Right lobe of liver (tissue), 6 donors: ENCODE measurements at regions not wholly inside any gene's neighbourhood (a gene's known extent, or its start where the extent isn't known, plus 50 kb on each side); places are given as distances from the start of the nearest gene placed in this dataset.

Source experiments
- ATAC-seq, 4 donors: fragments of 200-7000 bp; cut with Tn5 transposase; one replicate each; pipeline ENCODE4 v1.9.1; 2020; ENCODE audit warnings: mild to moderate bottlenecking in 4 of 4, moderate library complexity in 4 of 4
- DNase-seq, 3 donors: peaks; one replicate each; pipeline ENCODE4 v3.0.0-alpha.2; 2020
- H3K27ac ChIP-seq, 3 donors: fragments of 200-600 bp; one replicate each; pipeline ENCODE4 v1.8.0; 2022
- H3K27me3 ChIP-seq, 2 donors: fragments of 200-600 bp; one replicate each; pipeline ENCODE4 v1.8.0; 2022
- H3K36me3 ChIP-seq, 4 donors: fragments of 200-600 bp; sonication (generic) in 1 of 4; one replicate each; pipeline versions ENCODE4 v1.5.1 to v1.8.0; 2017 to 2022; ENCODE audit warnings: control low read depth in 1 of 4
- H3K4me1 ChIP-seq, 4 donors: fragments of 200-600 bp; sonication (generic) in 1 of 4; one replicate each; pipeline versions ENCODE4 v1.5.1 to v1.8.0; 2017 to 2022; ENCODE audit warnings: control low read depth in 1 of 4
- H3K4me3 ChIP-seq, 3 donors: fragments of 200-600 bp; one replicate each; pipeline ENCODE4 v1.8.0; 2022
- H3K9me3 ChIP-seq, 4 donors: fragments of 200-600 bp; sonication (generic) in 1 of 4; one replicate each; pipeline versions ENCODE4 v1.5.1 to v1.8.0; 2017 to 2022; ENCODE audit warnings: control low read depth in 1 of 4
- POLR2A ChIP-seq: fragments of 450-650 bp; IDR thresholded peaks from one replicate; pipeline ENCODE4 v1.6.1; 2017; ENCODE audit warnings: antibody characterized with exemption, mild to moderate bottlenecking
- WGBS: methylation state at CpG from one replicate; pipeline ENCODE4 v1.1.6; 2018; ENCODE audit warnings: low coverage, low lambda C conversion rate; ENCODE audit not compliant: insufficient coverage; ENCODE audit errors: missing lambda C conversion rate; 5-methylcytosine and 5-hydroxymethylcytosine counted together
- intact Hi-C, 2 donors: fragments of 100-400 bp; cut with DNase I; formaldehyde crosslinking; loops; one replicate each; pipeline versions ENCODE4 v1.11.2 to v1.14.1; 2022
- TF ChIP-seq, protein P1 (sequence below), 4 donors: fragments of 200-600 bp in 3 of 4; fragments of 450-650 bp in 1 of 4; IDR thresholded peaks; one replicate each; pipeline versions ENCODE4 v1.5.1 to v1.8.0; 2016 to 2022; ENCODE audit warnings: antibody characterized with exemption in 4 of 4, mild to moderate bottlenecking in 2 of 4
- donor health status: DM: no; HTN: yes; CAD: no.
- donor health status: DM: no; HTN: no; CAD: no.
- donor health status: DM: no; HTN: no; CAD: no.
- donor health status: DM: no; HTN: yes; CAD: no.
- donor health status: DM: no; HTN: yes; CAD: no.

DNA sequence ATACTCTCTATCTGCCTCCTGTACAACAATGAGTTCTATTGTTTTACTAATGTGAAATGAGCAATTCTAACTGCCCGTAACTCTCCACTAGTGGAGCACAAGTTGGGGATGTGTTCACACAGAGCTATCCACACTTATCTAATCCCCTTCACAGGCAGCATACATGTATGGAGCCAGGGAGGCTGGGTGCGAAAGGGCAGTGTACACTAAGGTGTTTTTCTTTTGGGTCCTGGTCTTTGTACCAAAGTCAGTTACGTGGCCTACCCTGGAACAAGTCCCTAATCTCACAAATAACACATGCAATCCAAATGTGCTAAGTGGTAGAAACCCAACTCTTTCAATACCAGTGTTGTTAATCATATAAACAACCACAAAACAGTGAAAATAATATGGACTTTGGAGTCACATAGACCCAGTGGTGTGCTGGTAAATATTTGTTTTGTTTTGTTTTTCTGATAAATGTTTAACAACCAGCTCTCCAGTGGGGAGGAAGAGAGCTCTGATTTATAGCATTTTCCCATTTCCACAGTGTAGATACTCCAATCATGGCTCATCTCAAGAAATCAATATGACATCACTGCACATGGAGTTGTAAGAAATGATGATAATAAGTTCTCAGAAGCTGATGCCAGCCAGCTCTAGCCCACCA is 319.9 kb upstream of the DUSP10 start:
- Histone ChIP-seq H3K27me3 (no peaks in the 10 kb centered on the region), H3K36me3 (no peaks in the 10 kb centered on the region), H3K27ac (peak overlapping the region; percentile 79 to 93 (median 93)), H3K4me3 (no peak overlapping the region), H3K4me1 (peaks cover 0 to 64% (median 21%) of the 10 kb centered on the region in 4 donors), H3K9me3 (no peaks in the 10 kb centered on the region)
- peak; percentile 37 for TF ChIP-seq POLR2A
- TF ChIP-seq, protein P1, sequence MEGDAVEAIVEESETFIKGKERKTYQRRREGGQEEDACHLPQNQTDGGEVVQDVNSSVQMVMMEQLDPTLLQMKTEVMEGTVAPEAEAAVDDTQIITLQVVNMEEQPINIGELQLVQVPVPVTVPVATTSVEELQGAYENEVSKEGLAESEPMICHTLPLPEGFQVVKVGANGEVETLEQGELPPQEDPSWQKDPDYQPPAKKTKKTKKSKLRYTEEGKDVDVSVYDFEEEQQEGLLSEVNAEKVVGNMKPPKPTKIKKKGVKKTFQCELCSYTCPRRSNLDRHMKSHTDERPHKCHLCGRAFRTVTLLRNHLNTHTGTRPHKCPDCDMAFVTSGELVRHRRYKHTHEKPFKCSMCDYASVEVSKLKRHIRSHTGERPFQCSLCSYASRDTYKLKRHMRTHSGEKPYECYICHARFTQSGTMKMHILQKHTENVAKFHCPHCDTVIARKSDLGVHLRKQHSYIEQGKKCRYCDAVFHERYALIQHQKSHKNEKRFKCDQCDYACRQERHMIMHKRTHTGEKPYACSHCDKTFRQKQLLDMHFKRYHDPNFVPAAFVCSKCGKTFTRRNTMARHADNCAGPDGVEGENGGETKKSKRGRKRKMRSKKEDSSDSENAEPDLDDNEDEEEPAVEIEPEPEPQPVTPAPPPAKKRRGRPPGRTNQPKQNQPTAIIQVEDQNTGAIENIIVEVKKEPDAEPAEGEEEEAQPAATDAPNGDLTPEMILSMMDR (IDR thresholded peaks at IDR 0.05), result no peak
- WGBS, result 41% methylated on average over 3 of the region's 3 CpGs
- ATAC-seq (peak; percentile 71 to 85 (median 76)), DNase-seq (peak; percentile 59 to 83 (median 73))
- intact Hi-C loops, result no loop called here

DNA sequence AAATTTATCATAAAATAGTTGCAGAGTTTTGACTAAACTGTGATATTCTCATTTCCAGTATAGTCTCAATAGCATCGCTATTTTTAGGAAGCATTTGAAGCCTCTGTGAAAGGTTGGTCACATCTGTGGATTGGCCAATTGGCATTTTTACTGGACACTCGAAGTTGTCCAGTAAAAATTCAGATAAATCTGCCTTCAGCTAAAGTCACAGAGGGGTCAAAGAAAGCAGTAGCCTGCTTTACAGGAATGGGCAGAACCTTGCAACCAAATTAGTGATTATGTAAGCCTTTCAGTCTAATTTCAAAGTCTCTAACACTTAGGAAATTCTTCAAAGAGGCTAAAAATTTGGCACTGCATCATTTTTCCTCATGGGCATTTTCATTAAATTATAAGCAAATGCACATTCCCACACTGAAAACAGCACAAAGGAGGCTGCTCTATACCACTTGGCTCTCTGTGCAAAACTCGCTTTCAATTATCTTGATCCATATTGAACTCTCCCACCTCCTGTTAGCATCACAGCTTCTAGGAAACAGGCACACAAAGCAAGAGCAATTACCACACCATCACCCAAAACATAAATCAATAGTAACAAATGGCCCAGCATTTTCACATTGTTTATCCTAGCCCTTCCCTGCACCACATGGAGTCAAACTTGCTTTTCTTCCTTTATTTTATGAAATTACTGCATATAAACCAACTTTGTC is 318.5 kb upstream of the DUSP10 start:
- DNase-seq, result no peak
- H3K27ac ChIP-seq, result peak overlapping the region; percentile 78 to 93 (median 89)
- H3K4me3 ChIP-seq, result no peak overlapping the region
- ATAC-seq, result peak; percentile 29 to 36 (median 34)
- H3K4me1 ChIP-seq, result peaks cover 0 to 59% (median 21%) of the 10 kb centered on the region in 4 donors
- H3K9me3 ChIP-seq, result no peaks in the 10 kb centered on the region
- WGBS, result 33% methylated on average over 3 of the region's 3 CpGs
- H3K27me3 ChIP-seq, result no peaks in the 10 kb centered on the region
- TF ChIP-seq, protein P1 (IDR thresholded peaks at IDR 0.05), result no peak
- TF ChIP-seq POLR2A, result no peak
- no peaks in the 10 kb centered on the region for H3K36me3 ChIP-seq
- intact Hi-C loops, result no loop called here

- intact Hi-C loops, result no loop called here
- Histone ChIP-seq H3K9me3 (no peaks in the 10 kb centered on the region), H3K36me3 (no peaks in the 10 kb centered on the region), H3K4me3 (no peak overlapping the region), H3K27me3 (no peaks in the 10 kb centered on the region), H3K4me1 (peaks cover 0 to 63% (median 27%) of the 10 kb centered on the region in 4 donors), H3K27ac (peak overlapping the region; percentile 65 to 93 (median 93))
- DNase-seq (peak; percentile 77 to 92 (median 91)), ATAC-seq (peak; percentile 71 to 84 (median 78))
- 38% methylated on average over 2 of the region's 2 CpGs for WGBS
- TF ChIP-seq, protein P1 (IDR thresholded peaks at IDR 0.05), result peak; percentile 23 to 59 (median 50)
- no peak for TF ChIP-seq POLR2A
Observed at GRCh38 chr1:222058249-222058648, 316.4 kb upstream of the DUSP10 start.

DNA sequence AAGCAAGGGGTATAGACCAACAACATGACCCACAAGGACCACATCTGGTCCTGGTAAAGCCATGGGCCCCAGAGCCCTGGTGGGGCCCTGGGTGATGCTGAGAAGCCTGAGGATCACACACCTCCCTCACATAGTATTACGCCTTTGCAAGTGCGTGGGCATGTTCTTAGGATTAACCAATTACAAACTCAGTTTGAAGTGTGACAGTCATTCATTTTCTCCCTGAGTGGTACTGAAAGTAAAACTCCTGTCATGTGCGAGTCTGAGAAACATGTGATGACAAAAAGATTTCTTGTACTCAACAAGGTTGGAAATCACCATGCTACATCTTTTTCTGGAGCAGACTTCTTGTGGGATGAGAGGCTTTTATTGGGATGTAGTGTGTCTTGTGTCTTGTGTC is 315.3 kb upstream of the DUSP10 start:
- H3K27me3 ChIP-seq, result no peaks in the 10 kb centered on the region
- intact Hi-C loops, result no loop called here
- ATAC-seq (no peak), DNase-seq (no peak)
- H3K36me3 ChIP-seq, result no peaks in the 10 kb centered on the region
- peak overlapping the region; percentile 65 to 93 (median 93) for H3K27ac ChIP-seq
- TF ChIP-seq, protein P1 (IDR thresholded peaks at IDR 0.05), result no peak
- no peak for TF ChIP-seq POLR2A
- peaks cover 0 to 52% (median 24%) of the 10 kb centered on the region in 4 donors for H3K4me1 ChIP-seq
- H3K4me3 ChIP-seq, result no peak overlapping the region
- H3K9me3 ChIP-seq, result no peaks in the 10 kb centered on the region
- 90% methylated on average over 3 of the region's 3 CpGs for WGBS
